HEK293 (cell line): ENCODE measurements at regions not wholly inside any gene's neighbourhood (a gene's known extent, or its start where the extent isn't known, plus 50 kb on each side); places are given as distances from the start of the nearest gene placed in this dataset.

Experiments
- CTCF ChIA-PET: fragments of 350-600 bp; formaldehyde crosslinking; extraction: SDS; loops from one replicate; lab custom pipeline; 2021; ENCODE audit warnings: antibody characterized with exemption; lab: Yijun Ruan, JAX
- POLR2A ChIA-PET: fragments of 300-600 bp; formaldehyde crosslinking; extraction: SDS; loops from one replicate; lab custom pipeline; 2020; ENCODE audit warnings: antibody characterized with exemption, inconsistent platforms; lab: Yijun Ruan, JAX
- H3K27ac ChIP-seq: fragments of 200-500 bp; sonication (Bioruptor generic); 2 replicates; pipeline ENCODE4 v1.5.1; 2014; ENCODE audit warnings: low read depth, low read length, control low read depth, inconsistent platforms; ENCODE audit errors: extremely low read depth
- H3K36me3 ChIP-seq, 2 experiments: fragments of 200-500 bp in 1 of 2; sonication (Bioruptor generic) in 1 of 2; 1 replicate in 1 of 2; 2 replicates in 1 of 2; pipeline ENCODE4 v1.5.1; 2014 to 2017; ENCODE audit warnings: inconsistent platforms in 2 of 2, low read length in 2 of 2; ENCODE audit not compliant: control insufficient read depth in 2 of 2, insufficient read depth in 1 of 2
- H3K4me1 ChIP-seq: fragments of 200-500 bp; sonication (Bioruptor generic); 2 replicates; pipeline ENCODE4 v1.5.1; 2014; ENCODE audit warnings: mild to moderate bottlenecking, low read length, inconsistent platforms; ENCODE audit not compliant: control insufficient read depth, insufficient read depth
- H3K4me3 ChIP-seq: 2 replicates; pipeline ENCODE4 v1.5.1; 2011; ENCODE audit warnings: low read depth, mild to moderate bottlenecking, control low read depth, low read length, moderate library complexity
- H3K9me3 ChIP-seq: fragments of 200-500 bp; sonication (Bioruptor generic); 2 replicates; pipeline ENCODE4 v1.5.1; 2014; ENCODE audit warnings: low read depth, low read length, inconsistent platforms; ENCODE audit not compliant: control insufficient read depth, insufficient read depth
- AEBP2 ChIP-seq: fragments of 450-650 bp; formaldehyde crosslinking; IDR thresholded peaks from 2 replicates; pipeline ENCODE4 v1.5.1; 2016; ENCODE audit warnings: missing biosample characterization, missing genetic modification characterization, borderline replicate concordance
- GLIS2 ChIP-seq: fragments of 450-650 bp; formaldehyde crosslinking; IDR thresholded peaks from 2 replicates; pipeline ENCODE4 v1.5.1; 2016; ENCODE audit warnings: missing biosample characterization, missing genetic modification characterization
- KLF17 ChIP-seq: fragments of 450-650 bp; formaldehyde crosslinking; IDR thresholded peaks from 2 replicates; pipeline ENCODE4 v1.5.1; 2016; ENCODE audit warnings: missing biosample characterization, missing genetic modification characterization
- PATZ1 ChIP-seq: fragments of 450-650 bp; formaldehyde crosslinking; IDR thresholded peaks from 2 replicates; pipeline ENCODE4 v1.5.1; 2016; ENCODE audit warnings: missing biosample characterization, missing genetic modification characterization
- PRDM1 ChIP-seq: fragments of 450-650 bp; formaldehyde crosslinking; IDR thresholded peaks from 2 replicates; pipeline ENCODE4; 2016; ENCODE audit warnings: missing biosample characterization, missing genetic modification characterization
- PRDM4 ChIP-seq: fragments of 450-650 bp; formaldehyde crosslinking; IDR thresholded peaks from 2 replicates; pipeline ENCODE4 v1.5.1; 2017; ENCODE audit warnings: missing biosample characterization, missing genetic modification characterization
- SP2 ChIP-seq: fragments of 450-650 bp; formaldehyde crosslinking; IDR thresholded peaks from 2 replicates; pipeline ENCODE4 v1.5.1; 2016; ENCODE audit warnings: missing biosample characterization, missing genetic modification characterization
- ZBTB21 ChIP-seq: fragments of 450-650 bp; formaldehyde crosslinking; IDR thresholded peaks from 2 replicates; pipeline ENCODE4 v1.5.1; 2017; ENCODE audit warnings: missing biosample characterization, missing genetic modification characterization
- ZIC2 ChIP-seq: fragments of 450-650 bp; formaldehyde crosslinking; IDR thresholded peaks from 2 replicates; pipeline ENCODE4 v1.5.1; 2016; ENCODE audit warnings: missing biosample characterization, missing genetic modification characterization
- ZNF184 ChIP-seq: fragments of 450-650 bp; IDR thresholded peaks from 2 replicates; pipeline ENCODE4 v1.5.1; 2018; ENCODE audit warnings: missing biosample characterization, mild to moderate bottlenecking, missing genetic modification characterization
- ZNF221 ChIP-seq: fragments of 450-650 bp; formaldehyde crosslinking; IDR thresholded peaks from 2 replicates; pipeline ENCODE4 v1.5.1; 2017; ENCODE audit warnings: missing biosample characterization, missing genetic modification characterization, borderline replicate concordance
- ZNF324 ChIP-seq: fragments of 450-650 bp; formaldehyde crosslinking; IDR thresholded peaks from 2 replicates; pipeline ENCODE4 v1.5.1; 2016; ENCODE audit warnings: missing biosample characterization, missing genetic modification characterization
- ZNF404 ChIP-seq: fragments of 450-650 bp; formaldehyde crosslinking; IDR thresholded peaks from 2 replicates; pipeline ENCODE4 v1.5.1; 2017; ENCODE audit warnings: missing biosample characterization, missing genetic modification characterization
- ZNF416 ChIP-seq: fragments of 450-650 bp; formaldehyde crosslinking; IDR thresholded peaks from 2 replicates; pipeline ENCODE4 v1.5.1; 2016; ENCODE audit warnings: missing biosample characterization, missing genetic modification characterization
- ZNF423 ChIP-seq: fragments of 450-650 bp; formaldehyde crosslinking; IDR thresholded peaks from 2 replicates; pipeline ENCODE4 v1.5.1; 2016; ENCODE audit warnings: missing biosample characterization, missing genetic modification characterization
- ZNF449 ChIP-seq: fragments of 450-650 bp; formaldehyde crosslinking; IDR thresholded peaks from 2 replicates; pipeline ENCODE4 v1.5.1; 2017; ENCODE audit warnings: missing biosample characterization, mild to moderate bottlenecking, missing genetic modification characterization, moderate library complexity
- ZNF510 ChIP-seq: fragments of 450-650 bp; formaldehyde crosslinking; IDR thresholded peaks from 2 replicates; pipeline ENCODE4 v1.5.1; 2018; ENCODE audit warnings: mild to moderate bottlenecking, missing genetic modification characterization, missing biosample characterization; ENCODE audit not compliant: insufficient replicate concordance
- ZNF555 ChIP-seq: fragments of 450-650 bp; formaldehyde crosslinking; conservative IDR thresholded peaks from 2 replicates; pipeline ENCODE4 v1.5.1; 2017; ENCODE audit warnings: missing biosample characterization, mild to moderate bottlenecking, missing genetic modification characterization, inconsistent platforms
- ZNF664 ChIP-seq: fragments of 450-650 bp; formaldehyde crosslinking; IDR thresholded peaks from 2 replicates; pipeline ENCODE4 v1.5.1; 2016; ENCODE audit warnings: missing biosample characterization, missing genetic modification characterization
- ZNF777 ChIP-seq: fragments of 450-650 bp; formaldehyde crosslinking; IDR thresholded peaks from 2 replicates; pipeline ENCODE4 v1.5.1; 2017; ENCODE audit warnings: missing biosample characterization, missing genetic modification characterization, borderline replicate concordance
- ZSCAN16 ChIP-seq: fragments of 450-650 bp; formaldehyde crosslinking; IDR thresholded peaks from 2 replicates; pipeline ENCODE4 v1.5.1; 2016; ENCODE audit warnings: missing biosample characterization, missing genetic modification characterization
- ZSCAN5A ChIP-seq: fragments of 450-650 bp; formaldehyde crosslinking; IDR thresholded peaks from 2 replicates; pipeline ENCODE4 v1.5.1; 2016; ENCODE audit warnings: missing biosample characterization, missing genetic modification characterization

GRCh38 chr14:89624500-89625156 is 207.6 kb upstream of the FOXN3 start (continued):
- no peak for TF ChIP-seq PATZ1
- TF ChIP-seq ZIC2 = no peak
- TF ChIP-seq KLF17 (tag by site-specific recombination) = no peak
- TF ChIP-seq PRDM1 (tag by site-specific recombination) = peak; percentile 64
- no peak for TF ChIP-seq ZNF416 (tag by site-specific recombination)
- peak; percentile 75; the same call in 1 of the 2 replicates for TF ChIP-seq PRDM4 (tag by site-specific recombination)
- no peak for TF ChIP-seq ZNF423
- no peak for TF ChIP-seq ZNF510 (tag by site-specific recombination)
- TF ChIP-seq ZNF324 = no peak
- TF ChIP-seq ZNF664 (tag by site-specific recombination) = no peak
- TF ChIP-seq ZNF449 (tag by site-specific recombination) = no peak
- TF ChIP-seq, all 188 proteins: peak for 5

- CTCF ChIA-PET = no interaction called here
- Histone ChIP-seq H3K36me3 (no peaks in the 10 kb centered on the region), H3K4me3 (no peak overlapping the region), H3K4me1 (peaks cover 7% of the 10 kb centered on the region; the same call in 1 of the 2 replicates), H3K27ac (no peak overlapping the region), H3K9me3 (no peaks in the 10 kb centered on the region)
- POLR2A ChIA-PET = no interaction called here
- no peak for TF ChIP-seq ZNF404 (tag by site-specific recombination)
- TF ChIP-seq ZSCAN16 (tag by site-specific recombination) = no peak
- no peak for TF ChIP-seq ZNF221 (tag by site-specific recombination)
- TF ChIP-seq PRDM4 (tag by site-specific recombination) = no peak
- TF ChIP-seq ZNF555 (tag by site-specific recombination) = no peak
- TF ChIP-seq ZBTB21 (tag by site-specific recombination) = no peak
- TF ChIP-seq SP2 (tag by site-specific recombination) = no peak
- TF ChIP-seq AEBP2 (tag by site-specific recombination) = no peak
- TF ChIP-seq ZNF184 = no peak
- no peak for TF ChIP-seq GLIS2 (tag by site-specific recombination)
- TF ChIP-seq ZNF324 = no peak
- no peak for TF ChIP-seq ZSCAN5A (tag by site-specific recombination)
- no peak for TF ChIP-seq ZNF423
- TF ChIP-seq ZNF777 (tag by site-specific recombination) = no peak
Measured at GRCh38 chr14:89621791-89622638, 205.0 kb upstream of the FOXN3 start.
